Esophagus (tissue), 2 donors: ENCODE measurements at regions not wholly inside any gene's neighbourhood (a gene's known extent, or its start where the extent isn't known, plus 50 kb on each side); places are given as distances from the start of the nearest gene placed in this dataset.

Source experiments
- H3K27ac ChIP-seq, 2 donors: one replicate each; pipeline ENCODE4 v1.5.1; 2013; ENCODE audit warnings: low read depth in 2 of 2, mild to moderate bottlenecking in 2 of 2, inconsistent platforms in 1 of 2, low read length in 1 of 2, moderate library complexity in 1 of 2
- H3K27me3 ChIP-seq, 2 donors: one replicate each; pipeline ENCODE4 v1.6.1; 2013; ENCODE audit warnings: low read length in 2 of 2, control low read depth in 1 of 2, mild to moderate bottlenecking in 1 of 2; ENCODE audit not compliant: insufficient read depth in 2 of 2, control insufficient read depth in 1 of 2
- H3K36me3 ChIP-seq, 2 donors: one replicate each; pipeline ENCODE4 v1.6.1; 2013; ENCODE audit warnings: low read length in 1 of 2; ENCODE audit not compliant: control insufficient read depth in 2 of 2, insufficient read depth in 2 of 2
- H3K4me1 ChIP-seq, 2 donors: one replicate each; pipeline ENCODE4 v1.6.1; 2013; ENCODE audit warnings: low read length in 1 of 2; ENCODE audit not compliant: control insufficient read depth in 2 of 2, insufficient read depth in 2 of 2
- H3K4me3 ChIP-seq, 2 donors: one replicate each; pipeline ENCODE4 v1.5.1; 2013; ENCODE audit warnings: low read length in 2 of 2, mild to moderate bottlenecking in 2 of 2, low read depth in 1 of 2, moderate library complexity in 1 of 2
- H3K9me3 ChIP-seq, 2 donors: one replicate each; pipeline ENCODE4 v1.6.1; 2013; ENCODE audit warnings: mild to moderate bottlenecking in 2 of 2, low read depth in 1 of 2, low read length in 1 of 2, moderate library complexity in 1 of 2; ENCODE audit not compliant: control insufficient read depth in 2 of 2, insufficient read depth in 1 of 2
- WGBS, 2 donors: extraction: QIAGEN DNeasy Blood & Tissue Kit; methylation state at CpG; one replicate each; pipeline ENCODE4 v1.1.7; 2013; 5-methylcytosine and 5-hydroxymethylcytosine counted together
- donor health status: healthy with polysubstance abuse.
- donor health status: Bipolar disorder and iron deficiency.

DNA sequence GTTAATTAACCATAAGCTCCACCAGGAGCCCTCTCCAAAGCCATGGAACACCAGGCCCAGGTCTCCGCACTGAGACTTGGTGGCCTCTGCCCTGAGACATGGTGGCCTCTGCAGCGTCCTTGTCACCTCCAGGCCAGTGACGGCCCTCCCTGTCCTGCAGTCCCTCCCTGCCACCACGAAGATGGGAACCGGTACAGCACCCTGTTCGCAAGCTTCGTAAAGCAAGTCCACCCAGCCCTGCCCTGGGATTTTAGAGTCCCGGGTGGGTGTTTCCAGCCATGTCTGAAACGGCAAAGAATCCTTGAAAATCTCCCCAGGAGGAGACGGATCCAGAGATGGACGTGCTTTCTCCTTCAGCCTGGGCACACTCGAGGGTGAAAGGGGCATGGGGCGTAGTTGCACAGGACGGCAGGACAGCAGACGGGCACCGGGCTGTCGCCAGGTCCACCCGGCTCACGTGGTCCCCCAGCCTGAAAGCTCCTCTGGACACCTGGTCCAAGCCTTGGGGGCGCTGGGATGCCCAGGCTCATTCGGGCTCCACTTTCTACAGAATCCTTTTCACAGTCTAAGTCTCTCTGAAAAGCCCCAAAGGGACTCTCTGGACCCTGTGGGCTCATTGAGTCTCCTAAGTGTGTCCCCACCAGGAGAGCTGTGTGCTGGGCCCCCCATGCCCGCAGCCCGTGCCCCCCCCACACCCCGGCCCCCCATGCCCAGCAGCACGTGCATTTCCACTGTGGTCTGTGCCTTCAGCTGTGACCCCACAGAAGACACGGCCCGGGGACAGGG, 456.2 kb downstream of the BRD1 start:
- Histone ChIP-seq H3K9me3 (peaks cover 0 to 2% of the 10 kb centered on the region in 2 donors), H3K27me3 (no peaks in the 10 kb centered on the region), H3K4me3 (no peak overlapping the region), H3K27ac (no peak overlapping the region), H3K36me3 (no peaks in the 10 kb centered on the region), H3K4me1 (no peaks in the 10 kb centered on the region)
- WGBS, 2 donors, result 78 to 81% methylated on average over 27 of the region's 27 CpGs

DNA sequence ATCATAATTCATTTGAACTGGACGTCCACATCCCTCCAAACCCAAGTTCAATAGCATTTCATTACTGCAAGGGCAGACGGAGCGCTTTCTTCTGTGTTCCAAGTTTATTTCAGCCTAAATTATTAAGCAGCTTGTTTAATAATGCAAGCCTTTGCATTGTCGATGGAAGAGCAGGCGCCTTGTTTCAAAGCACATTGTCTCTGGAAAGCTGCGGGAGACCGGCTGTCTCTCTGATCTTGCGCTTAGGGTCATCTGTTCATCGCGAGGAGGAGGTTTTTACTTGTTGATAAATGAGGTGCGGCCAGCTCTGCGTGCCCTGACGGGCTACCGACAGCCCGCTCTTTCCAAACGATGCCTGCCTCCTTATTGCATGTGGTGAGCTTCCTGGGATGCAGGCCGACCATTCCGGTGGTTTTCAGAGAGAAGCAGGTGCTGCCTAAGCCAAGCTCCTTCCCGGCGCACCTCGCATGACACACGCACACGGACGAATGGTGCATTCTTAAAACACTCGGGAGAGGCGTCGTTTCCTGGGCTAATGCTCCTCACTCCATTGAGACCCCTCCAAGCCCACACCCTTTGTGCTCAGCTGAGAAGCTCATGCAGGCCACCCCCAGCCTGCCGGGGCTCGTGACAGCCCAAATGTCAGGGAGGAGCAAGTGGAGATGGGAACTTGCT, 456.9 kb downstream of the BRD1 start:
- H3K9me3 ChIP-seq, result peaks cover 0 to 2% of the 10 kb centered on the region in 2 donors
- H3K4me3 ChIP-seq, result no peak overlapping the region
- H3K27ac ChIP-seq, result no peak overlapping the region
- H3K4me1 ChIP-seq, result no peaks in the 10 kb centered on the region
- 50 to 60% methylated on average over 29 of the region's 29 CpGs for WGBS, 2 donors
- H3K36me3 ChIP-seq, result no peaks in the 10 kb centered on the region
- H3K27me3 ChIP-seq, result no peaks in the 10 kb centered on the region

- no peaks in the 10 kb centered on the region for H3K36me3 ChIP-seq
- H3K4me3 ChIP-seq, result no peak overlapping the region
- no peaks in the 10 kb centered on the region for H3K4me1 ChIP-seq
- no peaks in the 10 kb centered on the region for H3K27me3 ChIP-seq
- no peak overlapping the region for H3K27ac ChIP-seq
- H3K9me3 ChIP-seq, result peaks cover 0 to 2% of the 10 kb centered on the region in 2 donors
- WGBS, 2 donors, result 68 to 72% methylated on average over 22 of the region's 22 CpGs
Observed at GRCh38 chr22:49369726-49370626, 457.7 kb downstream of the BRD1 start.

DNA sequence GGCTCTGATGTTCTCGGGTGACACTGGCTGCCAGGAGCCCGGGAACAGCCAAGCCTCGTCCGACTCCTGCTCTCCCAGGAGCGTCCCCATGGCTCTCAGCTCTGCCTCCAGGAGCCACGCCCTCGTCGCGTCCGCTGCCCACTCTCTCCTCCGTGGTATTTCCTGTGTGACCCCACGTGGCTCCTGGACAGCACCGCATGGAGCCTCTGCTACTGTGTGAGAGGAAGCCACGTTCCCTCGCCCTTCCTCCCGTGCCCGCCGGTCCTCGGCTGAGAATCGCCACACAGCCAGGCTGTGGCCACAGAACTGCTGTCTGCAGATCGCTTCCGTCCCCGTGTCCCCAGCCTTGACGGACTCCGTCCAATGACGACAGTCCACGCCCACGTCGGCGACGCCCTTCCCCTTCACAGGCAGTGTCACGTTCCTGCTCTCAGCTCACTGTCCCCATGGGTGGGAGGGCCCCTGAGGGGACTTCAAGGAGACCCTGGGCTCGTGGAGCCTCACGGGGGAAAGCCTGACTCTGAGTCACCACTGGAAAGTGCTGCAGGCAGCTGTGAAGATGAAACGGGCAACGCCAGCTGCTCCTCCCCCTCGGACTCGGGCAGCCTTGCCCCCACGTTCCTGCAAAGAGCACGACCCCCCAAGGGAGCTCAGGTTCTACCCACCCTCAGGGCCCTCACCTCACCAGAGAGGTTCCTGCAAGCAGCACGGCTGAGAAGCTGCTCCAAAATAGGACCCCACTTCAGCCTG, 458.5 kb downstream of the BRD1 start:
- no peaks in the 10 kb centered on the region for H3K27me3 ChIP-seq
- H3K4me3 ChIP-seq, result no peak overlapping the region
- 55 to 59% methylated on average over 41 of the region's 41 CpGs for WGBS, 2 donors
- no peaks in the 10 kb centered on the region for H3K4me1 ChIP-seq
- H3K9me3 ChIP-seq, result peaks cover 0 to 2% of the 10 kb centered on the region in 2 donors
- H3K36me3 ChIP-seq, result no peaks in the 10 kb centered on the region
- H3K27ac ChIP-seq, result no peak overlapping the region

- WGBS, 2 donors, result 81% methylated on average over 19 of the region's 19 CpGs
- Histone ChIP-seq H3K4me3 (no peak overlapping the region), H3K36me3 (no peaks in the 10 kb centered on the region), H3K4me1 (no peaks in the 10 kb centered on the region), H3K27me3 (no peaks in the 10 kb centered on the region), H3K27ac (no peak overlapping the region), H3K9me3 (peaks cover 0 to 4% of the 10 kb centered on the region in 2 donors)
Observed at GRCh38 chr22:49368221-49368975, 459.3 kb downstream of the BRD1 start.

DNA sequence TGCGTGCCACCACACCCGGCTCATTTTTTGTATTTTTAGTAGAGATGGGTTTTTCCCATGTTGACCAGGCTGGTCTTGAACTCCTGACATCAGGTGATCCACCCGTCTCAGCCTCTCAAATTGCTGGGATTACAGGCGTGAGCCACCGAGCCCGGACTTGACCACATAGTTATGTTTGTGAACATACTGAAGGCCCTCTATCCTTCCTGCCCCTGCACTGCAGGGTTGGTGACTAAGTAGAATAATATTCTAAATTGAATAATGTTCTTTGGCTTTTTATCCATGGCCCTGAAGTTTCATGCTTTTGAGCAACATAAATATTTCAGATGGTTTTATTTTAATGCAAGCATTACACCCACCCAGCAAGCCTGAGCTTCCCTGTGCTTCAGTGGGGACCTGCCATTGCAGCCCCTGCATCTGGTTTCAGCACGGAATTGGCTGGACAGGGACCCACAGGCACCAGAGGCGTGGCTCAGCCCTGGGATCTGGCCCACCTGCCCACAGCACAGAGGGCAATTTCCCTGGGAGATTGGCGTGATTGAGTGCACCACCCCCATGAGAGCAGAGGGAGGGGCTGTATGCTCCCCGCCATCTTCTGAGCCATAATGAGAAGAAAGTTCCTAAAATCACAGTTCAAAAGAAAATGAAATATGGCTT, 460.5 kb downstream of the BRD1 start:
- H3K27ac ChIP-seq, result no peak overlapping the region
- H3K36me3 ChIP-seq, result no peaks in the 10 kb centered on the region
- no peak overlapping the region for H3K4me3 ChIP-seq
- WGBS, 2 donors, result 52 to 55% methylated on average over 10 of the region's 10 CpGs
- no peaks in the 10 kb centered on the region for H3K4me1 ChIP-seq
- no peaks in the 10 kb centered on the region for H3K27me3 ChIP-seq
- H3K9me3 ChIP-seq, result peaks cover 0 to 4% of the 10 kb centered on the region in 2 donors

DNA sequence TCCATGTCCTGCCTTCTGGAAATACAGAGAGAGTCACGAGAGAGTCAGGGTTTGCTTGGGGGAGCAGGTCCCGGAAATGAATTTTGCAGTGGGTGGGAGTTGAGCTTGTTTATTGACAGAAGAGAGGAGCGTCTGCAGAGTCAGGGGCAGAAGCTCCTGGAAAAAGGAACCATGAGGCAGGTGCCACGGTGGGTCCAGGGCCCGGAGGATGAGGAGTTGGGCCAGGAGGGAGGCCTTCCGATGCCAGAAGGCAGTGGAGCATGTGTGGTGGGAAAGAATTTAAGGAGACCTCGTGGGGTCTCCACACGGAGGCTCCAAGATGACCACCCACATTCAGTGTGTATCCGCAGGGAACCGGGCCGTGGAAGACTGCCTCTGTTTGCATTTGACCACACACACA, 461.2 kb downstream of the BRD1 start:
- Histone ChIP-seq H3K4me1 (no peaks in the 10 kb centered on the region), H3K27ac (no peak overlapping the region), H3K36me3 (no peaks in the 10 kb centered on the region), H3K9me3 (peaks cover 0 to 4% of the 10 kb centered on the region in 2 donors), H3K27me3 (no peaks in the 10 kb centered on the region), H3K4me3 (no peak overlapping the region)
- 69 to 70% methylated on average over 11 of the region's 11 CpGs for WGBS, 2 donors

GRCh38 chr22:49365910-49366309, 461.8 kb downstream of the BRD1 start:
- Histone ChIP-seq H3K4me3 (no peak overlapping the region), H3K4me1 (no peaks in the 10 kb centered on the region), H3K36me3 (no peaks in the 10 kb centered on the region), H3K9me3 (peaks cover 0 to 4% of the 10 kb centered on the region in 2 donors), H3K27me3 (no peaks in the 10 kb centered on the region), H3K27ac (no peak overlapping the region)
- 69 to 70% methylated on average over 14 of the region's 14 CpGs for WGBS, 2 donors
